ENCODE measurements at regions not wholly inside any gene's neighbourhood (a gene's known extent, or its start where the extent isn't known, plus 50 kb on each side); places are given as distances from the start of the nearest gene placed in this dataset.

- no peak for DNase-seq (ENCODE audit: low read depth)
Measured at GRCh38 chr13:22311734-22312404, 641.0 kb downstream of the FGF9 start.

GRCh38 chr13:22312405-22312803 is 641.5 kb downstream of the FGF9 start:
- DNase-seq (ENCODE audit: low read depth): no peak

GRCh38 chr13:22316494-22317025 is 645.7 kb downstream of the FGF9 start:
- no peak for DNase-seq (ENCODE audit: low read depth)

- DNase-seq (ENCODE audit: low read depth): no peak
Measured at GRCh38 chr13:22320991-22321390, 650.1 kb downstream of the FGF9 start.

- DNase-seq (ENCODE audit: low read depth): no peak
Measured at GRCh38 chr13:22325761-22326160, 654.9 kb downstream of the FGF9 start.

GRCh38 chr13:22332416-22332815 is 661.5 kb downstream of the FGF9 start:
- DNase-seq (ENCODE audit: low read depth): no peak

GRCh38 chr13:22336460-22336859 is 665.6 kb downstream of the FGF9 start:
- no peak for DNase-seq (ENCODE audit: low read depth)

GRCh38 chr13:22357132-22357531 is 686.3 kb downstream of the FGF9 start:
- DNase-seq (ENCODE audit: low read depth): no peak

- no peak for DNase-seq (ENCODE audit: low read depth)
Measured at GRCh38 chr13:22369090-22369489, 698.2 kb downstream of the FGF9 start.

GRCh38 chr13:22369840-22370239 is 699.0 kb downstream of the FGF9 start:
- DNase-seq (ENCODE audit: low read depth): no peak

GRCh38 chr13:22372261-22372660 is 701.4 kb downstream of the FGF9 start:
- DNase-seq (ENCODE audit: low read depth): no peak

GRCh38 chr13:22375151-22375550 is 704.3 kb downstream of the FGF9 start:
- DNase-seq (ENCODE audit: low read depth): no peak

GRCh38 chr13:22387899-22388298 is 717.0 kb downstream of the FGF9 start:
- no peak for DNase-seq (ENCODE audit: low read depth)

- no peak for DNase-seq (ENCODE audit: low read depth)
Measured at GRCh38 chr13:22399801-22400420, 729.0 kb downstream of the FGF9 start.

- no peak for DNase-seq (ENCODE audit: low read depth)
Measured at GRCh38 chr13:22402682-22403081, 731.8 kb downstream of the FGF9 start.

- DNase-seq (ENCODE audit: low read depth): no peak
Measured at GRCh38 chr13:22403144-22403543, 732.3 kb downstream of the FGF9 start.

GRCh38 chr13:22405891-22406290 is 735.0 kb downstream of the FGF9 start:
- no peak for DNase-seq (ENCODE audit: low read depth)

- no peak for DNase-seq (ENCODE audit: low read depth)
Measured at GRCh38 chr13:22412452-22412851, 741.6 kb downstream of the FGF9 start.

GRCh38 chr13:22422023-22422422 is 751.1 kb downstream of the FGF9 start:
- DNase-seq (ENCODE audit: low read depth): no peak

- DNase-seq (ENCODE audit: low read depth): no peak
Measured at GRCh38 chr13:22422712-22423111, 751.8 kb downstream of the FGF9 start.

- no peak for DNase-seq (ENCODE audit: low read depth)
Measured at GRCh38 chr13:22423261-22423660, 752.4 kb downstream of the FGF9 start.

GRCh38 chr13:22425087-22425486 is 754.2 kb downstream of the FGF9 start:
- no peak for DNase-seq (ENCODE audit: low read depth)

GRCh38 chr13:22427066-22427465 is 753.7 kb upstream of the SGCG start:
- no peak for DNase-seq (ENCODE audit: low read depth)

GRCh38 chr13:22427783-22428182 is 753.0 kb upstream of the SGCG start:
- no peak for DNase-seq (ENCODE audit: low read depth)

Data from GM04503 (cell line).